GM12878 (cell line): ENCODE measurements at regions not wholly inside any gene's neighbourhood (a gene's known extent, or its start where the extent isn't known, plus 50 kb on each side); places are given as distances from the start of the nearest gene placed in this dataset.

ENCODE experiments used
- ATAC-seq: fragments of 200-7000 bp; cut with Tn5 transposase; 3 replicates; pipeline ENCODE4 v1.9.1; 2020; ENCODE audit warnings: mild to moderate bottlenecking, moderate library complexity
- BruUV-seq: library from RNA; stranded (reverse); fragments of 400-500 nt; replicated peaks from 2 replicates; lab custom pipeline; 2021; lab: Mats Ljungman, UMichigan
- CTCF ChIA-PET: fragments of 300-600 bp; sonication (Branson Sonifier 250); formaldehyde crosslinking; extraction: SDS; loops from one replicate; lab custom pipeline; 2021; ENCODE audit warnings: inconsistent platforms; lab: Yijun Ruan, JAX
- POLR2A ChIA-PET: fragments of 350-600 bp; formaldehyde crosslinking; extraction: SDS; loops from one replicate; lab custom pipeline; 2021; ENCODE audit warnings: inconsistent platforms; lab: Charles Lee
- RAD21 ChIA-PET: fragments of 300-600 bp; sonication (Branson Sonifier 250); formaldehyde crosslinking; loops from one replicate; lab custom pipeline; 2023; ENCODE audit warnings: antibody characterized with exemption; ENCODE audit not compliant: unreplicated experiment; lab: Charles Lee
- SMC1A ChIA-PET: fragments of 300-600 bp; sonication (Branson Sonifier 250); formaldehyde crosslinking; loops from one replicate; lab custom pipeline; 2023; ENCODE audit not compliant: unreplicated experiment, uncharacterized antibody; lab: Charles Lee
- DNase-seq: peaks from one replicate; pipeline ENCODE4 v3.0.0-alpha.2; 2011; ENCODE audit warnings: low read depth, low spot score
- FAIRE-seq: peaks from 3 replicates; lab custom pipeline; 2011; peaks lifted over from hg19 to GRCh38; lab: Jason Lieb, UNC
- H2AFZ ChIP-seq: 2 replicates; pipeline ENCODE4 v1.6.0; 2011; ENCODE audit warnings: low read depth, low read length, control low read depth; ENCODE audit not compliant: control insufficient read depth
- H3K27ac ChIP-seq: 2 replicates; pipeline ENCODE4 v1.5.1; 2011; ENCODE audit warnings: control low read depth; ENCODE audit not compliant: control insufficient read depth, insufficient read depth
- H3K27me3 ChIP-seq, 2 experiments: replicated peaks in 1 of 2; 2 replicates each; pipeline versions ENCODE4 v1.6.0 to v1.6.1; 2011; ENCODE audit warnings: low read length in 1 of 2; ENCODE audit not compliant: control insufficient read depth in 2 of 2, insufficient read depth in 2 of 2
- H3K36me3 ChIP-seq, 2 experiments: 2 replicates each; pipeline ENCODE4 v1.5.1; 2011; ENCODE audit warnings: low read length in 1 of 2; ENCODE audit not compliant: control insufficient read depth in 2 of 2, insufficient read depth in 2 of 2
- H3K4me1 ChIP-seq: 2 replicates; pipeline ENCODE4 v1.6.1; 2011; ENCODE audit warnings: mild to moderate bottlenecking, low read length, moderate library complexity, mixed read lengths; ENCODE audit not compliant: control insufficient read depth, insufficient read depth
- H3K4me2 ChIP-seq: 2 replicates; pipeline ENCODE4 v1.6.0; 2011; ENCODE audit warnings: control low read depth; ENCODE audit not compliant: control insufficient read depth, insufficient read depth
- H3K4me3 ChIP-seq: fragments of 200-600 bp; sonication (generic); 2 replicates; pipeline ENCODE4 v1.5.1; 2016
- H3K79me2 ChIP-seq: 2 replicates; pipeline ENCODE4 v1.6.0; 2011; ENCODE audit warnings: low read length; ENCODE audit not compliant: control insufficient read depth, insufficient read depth
- H3K9ac ChIP-seq: 2 replicates; pipeline ENCODE4 v1.8.0; 2011; ENCODE audit warnings: low read length, control low read depth, mixed read lengths; ENCODE audit not compliant: control insufficient read depth, insufficient read depth
- H3K9me3 ChIP-seq: replicated peaks from 3 replicates; pipeline ENCODE4 v1.5.1; 2011; ENCODE audit warnings: mild to moderate bottlenecking, low read length; ENCODE audit not compliant: control insufficient read depth, insufficient read depth
- H4K20me1 ChIP-seq: 2 replicates; pipeline ENCODE4 v1.6.0; 2011; ENCODE audit not compliant: control insufficient read depth, insufficient read depth
- BHLHE40 ChIP-seq, 2 experiments: fragments of 450-650 bp in 1 of 2; IDR thresholded peaks; 2 replicates each; pipeline ENCODE4 v1.6.1; 2011 to 2017; ENCODE audit warnings: low read depth in 2 of 2, borderline replicate concordance in 1 of 2, improper control_type of control experiment in 1 of 2, low read length in 1 of 2, mild to moderate bottlenecking in 1 of 2
- CHD1 ChIP-seq: IDR thresholded peaks from 2 replicates; pipeline ENCODE4 v1.6.1; 2012; ENCODE audit warnings: low read depth, low read length, improper control_type of control experiment
- ESRRA ChIP-seq: IDR thresholded peaks from 2 replicates; pipeline ENCODE4 v1.6.1; 2012; ENCODE audit warnings: mild to moderate bottlenecking, low read length, improper control_type of control experiment
- ETV6 ChIP-seq, 2 experiments: fragments of 450-650 bp in 1 of 2; IDR thresholded peaks in 1 of 2; conservative IDR thresholded peaks in 1 of 2; 2 replicates each; pipeline ENCODE4 v1.6.1; 2014; ENCODE audit warnings: antibody characterized with exemption in 1 of 2, borderline replicate concordance in 1 of 2, low read depth in 1 of 2, mild to moderate bottlenecking in 1 of 2, moderate library complexity in 1 of 2
- GATAD2B ChIP-seq: fragments of 450-650 bp; conservative IDR thresholded peaks from 2 replicates; pipeline ENCODE4 v1.6.1; 2017; ENCODE audit warnings: low read depth, mild to moderate bottlenecking, moderate library complexity
- HDAC2 ChIP-seq: fragments of 200-600 bp; sonication (generic); IDR thresholded peaks from 2 replicates; pipeline ENCODE4 v1.6.1; 2017
- HDGF ChIP-seq: fragments of 450-650 bp; IDR thresholded peaks from 2 replicates; pipeline ENCODE4 v1.6.1; 2016; ENCODE audit warnings: antibody characterized with exemption
- MTA3 ChIP-seq: IDR thresholded peaks from 2 replicates; pipeline ENCODE4 v1.6.1; 2012; ENCODE audit warnings: low read length, inconsistent platforms, borderline replicate concordance
- NBN ChIP-seq: fragments of 450-650 bp; IDR thresholded peaks from 2 replicates; pipeline ENCODE4 v1.6.1; 2016
- NFIC ChIP-seq: IDR thresholded peaks from 2 replicates; pipeline ENCODE4 v1.6.1; 2012; ENCODE audit warnings: low read depth, mild to moderate bottlenecking, inconsistent platforms, low read length, moderate library complexity
- RAD21 ChIP-seq: IDR thresholded peaks from 2 replicates; pipeline ENCODE4 v1.6.1; 2011; ENCODE audit warnings: mild to moderate bottlenecking, low read depth, low read length, moderate library complexity; ENCODE audit not compliant: insufficient read depth
- SMAD1 ChIP-seq: fragments of 450-650 bp; IDR thresholded peaks from 2 replicates; pipeline ENCODE4 v1.6.1; 2018; ENCODE audit warnings: mild to moderate bottlenecking, low read depth; ENCODE audit not compliant: partially characterized antibody
- WRNIP1 ChIP-seq: IDR thresholded peaks from 2 replicates; pipeline ENCODE4 v1.6.1; 2011; ENCODE audit warnings: low read depth, low read length, improper control_type of control experiment, borderline replicate concordance
- WGBS: methylation state at CpG from one replicate; pipeline ENCODE4 v1.1.6; 2016; ENCODE audit warnings: low lambda C conversion rate; ENCODE audit not compliant: insufficient replicate concordance, insufficient coverage; ENCODE audit errors: missing lambda C conversion rate; 5-methylcytosine and 5-hydroxymethylcytosine counted together
- in situ Hi-C: fragments of 300-500 bp; cut with MboI; formaldehyde crosslinking; loops from 9 replicates; pipeline ENCODE4 v1.14.3; 2018; ENCODE audit warnings: mixed read lengths
- intact Hi-C: fragments of 100-400 bp; cut with micrococcal nuclease; formaldehyde crosslinking; loops from one replicate; pipeline ENCODE4 v1.14.2; 2022; ENCODE audit not compliant: unreplicated experiment
- TF ChIP-seq, protein P1 (sequence below): fragments of 450-650 bp; IDR thresholded peaks from 2 replicates; pipeline ENCODE4 v1.6.1; 2018; ENCODE audit warnings: borderline replicate concordance, mild to moderate bottlenecking; ENCODE audit not compliant: partially characterized antibody
- TF ChIP-seq, protein P2 (sequence below): IDR thresholded peaks from 2 replicates; pipeline ENCODE4 v1.6.1; 2011; ENCODE audit warnings: borderline replicate concordance, low read depth, mild to moderate bottlenecking, moderate library complexity, mixed read lengths, low read length; ENCODE audit not compliant: insufficient read depth; ENCODE audit errors: extremely low read length
- TF ChIP-seq, protein P3 (sequence below): fragments of 450-650 bp; IDR thresholded peaks from 2 replicates; pipeline ENCODE4 v1.6.1; 2016; ENCODE audit warnings: mild to moderate bottlenecking
- TF ChIP-seq, protein P4 (sequence below): fragments of 450-650 bp; conservative IDR thresholded peaks from 2 replicates; pipeline ENCODE4 v1.6.1; 2017; ENCODE audit warnings: mild to moderate bottlenecking, moderate library complexity

DNA sequence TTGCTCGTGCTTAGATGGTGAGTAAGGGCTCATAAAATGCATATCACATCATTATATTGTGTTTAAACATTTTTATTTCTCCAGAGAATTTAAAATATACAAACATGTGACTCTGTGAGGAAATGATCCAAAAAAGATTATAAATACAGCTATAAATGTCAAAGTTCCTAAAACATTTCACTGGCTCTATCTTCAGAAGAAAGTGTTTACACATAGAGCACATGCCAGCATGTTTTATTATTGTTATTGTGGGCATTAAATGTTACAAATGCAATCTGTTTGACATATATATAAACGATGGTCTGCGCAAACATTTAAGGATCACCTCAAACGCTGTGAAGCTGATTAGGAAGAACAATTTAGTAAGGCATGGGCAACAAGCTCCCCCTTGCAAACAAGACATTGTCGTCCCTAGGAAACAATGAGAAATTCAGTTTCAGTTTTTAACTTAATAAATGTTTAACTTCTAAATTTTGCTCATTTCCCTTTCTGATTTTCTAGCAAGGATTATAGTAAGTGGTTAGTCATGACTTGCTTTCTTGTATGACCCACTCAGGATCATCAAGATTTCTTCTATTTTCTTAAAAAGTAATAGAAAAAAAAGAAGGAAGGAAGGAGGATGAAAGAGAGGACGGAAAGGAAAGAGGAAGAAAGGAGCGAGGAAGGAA is 207.5 kb downstream of the SATB1 start:
- Histone ChIP-seq H3K4me3 (no peak overlapping the region), H3K9me3 (no peaks in the 10 kb centered on the region), H3K27me3 (no peaks in the 10 kb centered on the region), H4K20me1 (no peaks in the 10 kb centered on the region), H3K4me1 (no peaks in the 10 kb centered on the region), H3K4me2 (no peak overlapping the region), H3K27ac (no peak overlapping the region), H3K36me3 (no peaks in the 10 kb centered on the region), H3K9ac (no peak overlapping the region), H2AFZ (no peak overlapping the region), H3K79me2 (no peaks in the 10 kb centered on the region)
- peak; percentile 53 for ATAC-seq
- no TSS peak for BruUV-seq
- intact Hi-C loops = no loop called here
- FAIRE-seq = no peak
- in situ Hi-C loops = no loop called here
- 29% methylated on average over 7 of the region's 7 CpGs for WGBS
- ChIA-PET POLR2A (no interaction called here), CTCF (no interaction called here), RAD21 (interaction anchor here (0.9 kb wide), 1 partner anchor 90 kb away, joined by 3 read pairs; no protein-coding TSS in a partner anchor), SMC1A (no interaction called here)
- DNase-seq = no peak
- TF ChIP-seq, protein P1, sequence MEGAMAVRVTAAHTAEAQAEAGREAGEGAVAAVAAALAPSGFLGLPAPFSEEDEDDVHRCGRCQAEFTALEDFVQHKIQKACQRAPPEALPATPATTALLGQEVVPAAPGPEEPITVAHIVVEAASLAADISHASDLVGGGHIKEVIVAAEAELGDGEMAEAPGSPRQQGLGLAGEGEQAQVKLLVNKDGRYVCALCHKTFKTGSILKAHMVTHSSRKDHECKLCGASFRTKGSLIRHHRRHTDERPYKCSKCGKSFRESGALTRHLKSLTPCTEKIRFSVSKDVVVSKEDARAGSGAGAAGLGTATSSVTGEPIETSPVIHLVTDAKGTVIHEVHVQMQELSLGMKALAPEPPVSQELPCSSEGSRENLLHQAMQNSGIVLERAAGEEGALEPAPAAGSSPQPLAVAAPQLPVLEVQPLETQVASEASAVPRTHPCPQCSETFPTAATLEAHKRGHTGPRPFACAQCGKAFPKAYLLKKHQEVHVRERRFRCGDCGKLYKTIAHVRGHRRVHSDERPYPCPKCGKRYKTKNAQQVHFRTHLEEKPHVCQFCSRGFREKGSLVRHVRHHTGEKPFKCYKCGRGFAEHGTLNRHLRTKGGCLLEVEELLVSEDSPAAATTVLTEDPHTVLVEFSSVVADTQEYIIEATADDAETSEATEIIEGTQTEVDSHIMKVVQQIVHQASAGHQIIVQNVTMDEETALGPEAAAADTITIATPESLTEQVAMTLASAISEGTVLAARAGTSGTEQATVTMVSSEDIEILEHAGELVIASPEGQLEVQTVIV = no peak
- TF ChIP-seq, protein P2, sequence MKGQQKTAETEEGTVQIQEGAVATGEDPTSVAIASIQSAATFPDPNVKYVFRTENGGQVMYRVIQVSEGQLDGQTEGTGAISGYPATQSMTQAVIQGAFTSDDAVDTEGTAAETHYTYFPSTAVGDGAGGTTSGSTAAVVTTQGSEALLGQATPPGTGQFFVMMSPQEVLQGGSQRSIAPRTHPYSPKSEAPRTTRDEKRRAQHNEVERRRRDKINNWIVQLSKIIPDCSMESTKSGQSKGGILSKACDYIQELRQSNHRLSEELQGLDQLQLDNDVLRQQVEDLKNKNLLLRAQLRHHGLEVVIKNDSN = no peak
- no peak for TF ChIP-seq HDAC2
- no peak for TF ChIP-seq CHD1
- TF ChIP-seq, protein P3, sequence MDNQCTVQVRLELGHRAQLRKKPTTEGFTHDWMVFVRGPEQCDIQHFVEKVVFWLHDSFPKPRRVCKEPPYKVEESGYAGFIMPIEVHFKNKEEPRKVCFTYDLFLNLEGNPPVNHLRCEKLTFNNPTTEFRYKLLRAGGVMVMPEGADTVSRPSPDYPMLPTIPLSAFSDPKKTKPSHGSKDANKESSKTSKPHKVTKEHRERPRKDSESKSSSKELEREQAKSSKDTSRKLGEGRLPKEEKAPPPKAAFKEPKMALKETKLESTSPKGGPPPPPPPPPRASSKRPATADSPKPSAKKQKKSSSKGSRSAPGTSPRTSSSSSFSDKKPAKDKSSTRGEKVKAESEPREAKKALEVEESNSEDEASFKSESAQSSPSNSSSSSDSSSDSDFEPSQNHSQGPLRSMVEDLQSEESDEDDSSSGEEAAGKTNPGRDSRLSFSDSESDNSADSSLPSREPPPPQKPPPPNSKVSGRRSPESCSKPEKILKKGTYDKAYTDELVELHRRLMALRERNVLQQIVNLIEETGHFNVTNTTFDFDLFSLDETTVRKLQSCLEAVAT = no peak
- no peak for TF ChIP-seq NBN
- TF ChIP-seq BHLHE40 (IDR thresholded peaks at IDR 0.05; ENCODE audit: borderline replicate concordance in 1 of 2, low read depth in 2 of 2, low read length in 1 of 2) = no peak
- TF ChIP-seq HDGF = no peak
- TF ChIP-seq SMAD1 = no peak
- no peak for TF ChIP-seq GATAD2B
- no peak for TF ChIP-seq MTA3
- TF ChIP-seq RAD21 = no peak
- TF ChIP-seq WRNIP1 = no peak
- TF ChIP-seq, protein P4, sequence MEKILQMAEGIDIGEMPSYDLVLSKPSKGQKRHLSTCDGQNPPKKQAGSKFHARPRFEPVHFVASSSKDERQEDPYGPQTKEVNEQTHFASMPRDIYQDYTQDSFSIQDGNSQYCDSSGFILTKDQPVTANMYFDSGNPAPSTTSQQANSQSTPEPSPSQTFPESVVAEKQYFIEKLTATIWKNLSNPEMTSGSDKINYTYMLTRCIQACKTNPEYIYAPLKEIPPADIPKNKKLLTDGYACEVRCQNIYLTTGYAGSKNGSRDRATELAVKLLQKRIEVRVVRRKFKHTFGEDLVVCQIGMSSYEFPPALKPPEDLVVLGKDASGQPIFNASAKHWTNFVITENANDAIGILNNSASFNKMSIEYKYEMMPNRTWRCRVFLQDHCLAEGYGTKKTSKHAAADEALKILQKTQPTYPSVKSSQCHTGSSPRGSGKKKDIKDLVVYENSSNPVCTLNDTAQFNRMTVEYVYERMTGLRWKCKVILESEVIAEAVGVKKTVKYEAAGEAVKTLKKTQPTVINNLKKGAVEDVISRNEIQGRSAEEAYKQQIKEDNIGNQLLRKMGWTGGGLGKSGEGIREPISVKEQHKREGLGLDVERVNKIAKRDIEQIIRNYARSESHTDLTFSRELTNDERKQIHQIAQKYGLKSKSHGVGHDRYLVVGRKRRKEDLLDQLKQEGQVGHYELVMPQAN = no peak
- TF ChIP-seq ESRRA = no peak
- no peak for TF ChIP-seq NFIC
- TF ChIP-seq ETV6 (conservative IDR thresholded peaks at IDR 0.05 in 1 of 2, IDR thresholded peaks at IDR 0.05 in 1 of 2; ENCODE audit: borderline replicate concordance in 1 of 2, low read depth in 1 of 2) = no peak
